ENCODE measurements at regions not wholly inside any gene's neighbourhood (a gene's known extent, or its start where the extent isn't known, plus 50 kb on each side); places are given as distances from the start of the nearest gene placed in this dataset.

DNA sequence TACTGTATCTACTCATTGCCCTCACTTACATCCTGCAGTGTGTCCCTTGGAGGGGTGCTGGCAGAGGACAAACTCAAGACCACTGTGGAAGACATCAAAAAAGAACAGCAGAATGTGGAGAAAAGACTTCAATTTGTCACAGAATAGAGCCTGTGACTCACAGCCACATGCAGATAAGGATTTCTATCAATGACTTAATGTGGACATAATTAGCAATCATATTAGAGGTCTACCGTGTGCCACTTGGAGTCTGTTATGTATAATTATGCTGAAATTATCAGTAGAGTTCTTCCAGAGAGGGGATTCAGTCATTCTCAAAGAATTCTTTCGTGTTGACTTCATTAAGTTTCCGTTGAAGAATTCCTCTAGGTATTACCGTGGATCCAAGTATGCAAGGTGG, 473.5 kb downstream of the MIAT start:
- Histone ChIP-seq H3K36me3 (no peaks in the 10 kb centered on the region), H3K27ac (no peak overlapping the region), H3K4me3 (no peak overlapping the region), H3K27me3 (no peaks in the 10 kb centered on the region), H3K9me3 (no peaks in the 10 kb centered on the region), H3K4me1 (no peaks in the 10 kb centered on the region)
- TF ChIP-seq, protein P1, sequence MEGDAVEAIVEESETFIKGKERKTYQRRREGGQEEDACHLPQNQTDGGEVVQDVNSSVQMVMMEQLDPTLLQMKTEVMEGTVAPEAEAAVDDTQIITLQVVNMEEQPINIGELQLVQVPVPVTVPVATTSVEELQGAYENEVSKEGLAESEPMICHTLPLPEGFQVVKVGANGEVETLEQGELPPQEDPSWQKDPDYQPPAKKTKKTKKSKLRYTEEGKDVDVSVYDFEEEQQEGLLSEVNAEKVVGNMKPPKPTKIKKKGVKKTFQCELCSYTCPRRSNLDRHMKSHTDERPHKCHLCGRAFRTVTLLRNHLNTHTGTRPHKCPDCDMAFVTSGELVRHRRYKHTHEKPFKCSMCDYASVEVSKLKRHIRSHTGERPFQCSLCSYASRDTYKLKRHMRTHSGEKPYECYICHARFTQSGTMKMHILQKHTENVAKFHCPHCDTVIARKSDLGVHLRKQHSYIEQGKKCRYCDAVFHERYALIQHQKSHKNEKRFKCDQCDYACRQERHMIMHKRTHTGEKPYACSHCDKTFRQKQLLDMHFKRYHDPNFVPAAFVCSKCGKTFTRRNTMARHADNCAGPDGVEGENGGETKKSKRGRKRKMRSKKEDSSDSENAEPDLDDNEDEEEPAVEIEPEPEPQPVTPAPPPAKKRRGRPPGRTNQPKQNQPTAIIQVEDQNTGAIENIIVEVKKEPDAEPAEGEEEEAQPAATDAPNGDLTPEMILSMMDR (IDR thresholded peaks at IDR 0.05): no peak
- no peak for TF ChIP-seq POLR2A (IDR thresholded peaks at IDR 0.05)
- DNase-seq: no peak

DNA sequence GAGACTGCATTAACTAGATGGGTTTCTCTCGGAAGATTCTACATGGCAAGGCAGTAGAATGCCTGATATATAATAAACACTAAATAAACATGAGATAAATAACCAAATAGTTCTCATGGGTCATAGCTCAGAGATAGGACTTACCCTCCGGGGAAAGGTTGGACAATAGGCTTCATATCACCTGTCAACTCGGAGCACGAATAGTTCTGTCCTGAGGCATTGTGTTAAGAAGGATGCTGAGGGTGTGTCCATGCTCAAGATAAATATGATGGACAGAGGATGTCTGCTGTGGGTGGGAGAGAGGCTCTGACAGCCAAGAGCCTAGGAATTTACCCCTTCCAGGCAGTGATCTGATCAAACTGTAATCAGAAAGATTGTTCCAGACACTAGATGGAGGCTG, 474.0 kb downstream of the MIAT start:
- Histone ChIP-seq H3K27ac (no peak overlapping the region), H3K4me1 (no peaks in the 10 kb centered on the region), H3K9me3 (no peaks in the 10 kb centered on the region), H3K27me3 (no peaks in the 10 kb centered on the region), H3K36me3 (no peaks in the 10 kb centered on the region), H3K4me3 (no peak overlapping the region)
- DNase-seq: no peak
- no peak for TF ChIP-seq POLR2A (IDR thresholded peaks at IDR 0.05)
- TF ChIP-seq, protein P1 (IDR thresholded peaks at IDR 0.05): no peak

GRCh38 chr22:27132400-27132799, 475.0 kb downstream of the MIAT start:
- TF ChIP-seq, protein P1 (IDR thresholded peaks at IDR 0.05): no peak
- TF ChIP-seq POLR2A (IDR thresholded peaks at IDR 0.05): no peak

DNA sequence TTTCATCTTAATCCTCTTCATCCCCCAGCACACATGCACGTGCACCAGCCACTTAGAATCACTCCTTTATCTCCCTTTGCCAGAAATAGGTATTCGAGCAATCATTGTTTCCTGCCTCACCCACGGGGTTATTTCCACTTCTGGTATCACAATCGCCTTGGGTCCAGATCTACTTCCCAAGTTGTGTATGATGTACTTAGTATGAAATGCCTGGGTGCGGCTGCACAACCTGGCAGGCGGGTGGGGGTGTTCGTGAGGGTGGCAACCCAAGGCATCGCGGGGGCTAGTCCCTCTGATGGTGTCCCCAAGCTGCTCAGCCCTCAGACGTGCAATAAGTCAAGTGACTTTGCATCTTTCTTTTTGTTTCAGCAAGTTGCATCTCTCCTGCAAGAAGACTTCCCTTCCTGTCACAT, 475.6 kb downstream of the MIAT start:
- no peaks in the 10 kb centered on the region for H3K36me3 ChIP-seq
- H3K9me3 ChIP-seq: no peaks in the 10 kb centered on the region
- no peaks in the 10 kb centered on the region for H3K27me3 ChIP-seq
- TF ChIP-seq, protein P1 (IDR thresholded peaks at IDR 0.05): no peak
- no peak for TF ChIP-seq POLR2A (IDR thresholded peaks at IDR 0.05)
- H3K27ac ChIP-seq: no peak overlapping the region
- H3K4me3 ChIP-seq: no peak overlapping the region
- no peak for DNase-seq
- no peaks in the 10 kb centered on the region for H3K4me1 ChIP-seq

More at GRCh38 chr22:27132400-27132799, 475.0 kb downstream of the MIAT start:
- no peaks in the 10 kb centered on the region for H3K36me3 ChIP-seq
- H3K27ac ChIP-seq: no peak overlapping the region
- H3K4me3 ChIP-seq: no peak overlapping the region
- H3K27me3 ChIP-seq: no peaks in the 10 kb centered on the region
- H3K9me3 ChIP-seq: no peaks in the 10 kb centered on the region
- H3K4me1 ChIP-seq: no peaks in the 10 kb centered on the region
- DNase-seq: no peak

- no peak for TF ChIP-seq POLR2A (IDR thresholded peaks at IDR 0.05)
- TF ChIP-seq, protein P1 (IDR thresholded peaks at IDR 0.05): no peak
- Histone ChIP-seq H3K27ac (no peak overlapping the region), H3K36me3 (no peaks in the 10 kb centered on the region), H3K9me3 (no peaks in the 10 kb centered on the region), H3K27me3 (no peaks in the 10 kb centered on the region), H3K4me3 (no peak overlapping the region), H3K4me1 (no peaks in the 10 kb centered on the region)
- no peak for DNase-seq
Observed at GRCh38 chr22:27133681-27134314, 476.4 kb downstream of the MIAT start.

- no peak overlapping the region for H3K4me3 ChIP-seq
- H3K27ac ChIP-seq: no peak overlapping the region
- H3K27me3 ChIP-seq: no peaks in the 10 kb centered on the region
- no peaks in the 10 kb centered on the region for H3K36me3 ChIP-seq
- peak in 1 of 3 donors; percentile 59 for DNase-seq
- no peaks in the 10 kb centered on the region for H3K9me3 ChIP-seq
- H3K4me1 ChIP-seq: no peaks in the 10 kb centered on the region
- TF ChIP-seq, protein P1 (IDR thresholded peaks at IDR 0.05): no peak
- no peak for TF ChIP-seq POLR2A (IDR thresholded peaks at IDR 0.05)
Observed at GRCh38 chr22:27134315-27134701, 476.9 kb downstream of the MIAT start.

All from Peyer's patch (tissue), 4 donors.